ENCODE measurements at regions not wholly inside any gene's neighbourhood (a gene's known extent, or its start where the extent isn't known, plus 50 kb on each side); places are given as distances from the start of the nearest gene placed in this dataset.

- Histone ChIP-seq H3K9me3 (ENCODE audit: severe bottlenecking) (peaks cover 7% of the 10 kb centered on the region), H3K27me3 (ENCODE audit: insufficient read depth, poor library complexity, severe bottlenecking) (no peaks in the 10 kb centered on the region), H3K36me3 (ENCODE audit: low read depth) (no peaks in the 10 kb centered on the region), H3K4me3 (ENCODE audit: severe bottlenecking) (no peak overlapping the region), H3K4me1 (ENCODE audit: insufficient read depth, poor library complexity, severe bottlenecking) (no peaks in the 10 kb centered on the region), H3K27ac (ENCODE audit: poor library complexity, severe bottlenecking) (no peak overlapping the region)
- DNase-seq (ENCODE audit: low spot score) (no peak), ATAC-seq (ENCODE audit: low read depth) (no peak)
- TF ChIP-seq, protein P1, sequence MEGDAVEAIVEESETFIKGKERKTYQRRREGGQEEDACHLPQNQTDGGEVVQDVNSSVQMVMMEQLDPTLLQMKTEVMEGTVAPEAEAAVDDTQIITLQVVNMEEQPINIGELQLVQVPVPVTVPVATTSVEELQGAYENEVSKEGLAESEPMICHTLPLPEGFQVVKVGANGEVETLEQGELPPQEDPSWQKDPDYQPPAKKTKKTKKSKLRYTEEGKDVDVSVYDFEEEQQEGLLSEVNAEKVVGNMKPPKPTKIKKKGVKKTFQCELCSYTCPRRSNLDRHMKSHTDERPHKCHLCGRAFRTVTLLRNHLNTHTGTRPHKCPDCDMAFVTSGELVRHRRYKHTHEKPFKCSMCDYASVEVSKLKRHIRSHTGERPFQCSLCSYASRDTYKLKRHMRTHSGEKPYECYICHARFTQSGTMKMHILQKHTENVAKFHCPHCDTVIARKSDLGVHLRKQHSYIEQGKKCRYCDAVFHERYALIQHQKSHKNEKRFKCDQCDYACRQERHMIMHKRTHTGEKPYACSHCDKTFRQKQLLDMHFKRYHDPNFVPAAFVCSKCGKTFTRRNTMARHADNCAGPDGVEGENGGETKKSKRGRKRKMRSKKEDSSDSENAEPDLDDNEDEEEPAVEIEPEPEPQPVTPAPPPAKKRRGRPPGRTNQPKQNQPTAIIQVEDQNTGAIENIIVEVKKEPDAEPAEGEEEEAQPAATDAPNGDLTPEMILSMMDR (IDR thresholded peaks at IDR 0.05; ENCODE audit: poor library complexity, severe bottlenecking), result no peak
These were observed 379.5 kb upstream of the ATP10A start for GRCh38 chr15:26242565-26243071.

DNA sequence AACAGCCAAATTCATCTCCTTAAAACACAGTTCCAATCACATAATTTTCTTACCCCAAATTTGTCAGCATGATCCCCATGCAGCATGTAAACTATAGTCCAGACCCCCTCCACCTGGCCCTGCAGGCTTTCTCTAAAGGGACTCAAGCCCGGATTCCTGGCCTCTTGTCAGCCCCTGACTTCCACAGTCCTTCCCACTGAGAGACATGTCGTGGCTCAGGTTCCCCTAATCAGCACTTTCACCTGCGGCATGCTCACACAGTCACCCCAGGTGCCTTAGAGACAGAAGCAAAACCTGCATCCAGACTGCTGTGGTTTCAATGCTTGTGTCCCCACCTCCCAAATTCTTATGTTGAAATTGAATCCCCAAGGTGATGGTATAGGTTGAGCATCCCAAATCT lies 372.7 kb upstream of the ATP10A start:
- TF ChIP-seq, protein P1 (IDR thresholded peaks at IDR 0.05; ENCODE audit: poor library complexity, severe bottlenecking), result no peak
- Histone ChIP-seq H3K36me3 (ENCODE audit: low read depth) (no peaks in the 10 kb centered on the region), H3K27ac (ENCODE audit: poor library complexity, severe bottlenecking) (no peak overlapping the region), H3K27me3 (ENCODE audit: insufficient read depth, poor library complexity, severe bottlenecking) (peaks cover 3% of the 10 kb centered on the region), H3K4me1 (ENCODE audit: insufficient read depth, poor library complexity, severe bottlenecking) (no peaks in the 10 kb centered on the region), H3K4me3 (ENCODE audit: severe bottlenecking) (no peak overlapping the region), H3K9me3 (ENCODE audit: severe bottlenecking) (peaks cover 7% of the 10 kb centered on the region)
- DNase-seq (ENCODE audit: low spot score) (no peak), ATAC-seq (ENCODE audit: low read depth) (no peak)

DNA sequence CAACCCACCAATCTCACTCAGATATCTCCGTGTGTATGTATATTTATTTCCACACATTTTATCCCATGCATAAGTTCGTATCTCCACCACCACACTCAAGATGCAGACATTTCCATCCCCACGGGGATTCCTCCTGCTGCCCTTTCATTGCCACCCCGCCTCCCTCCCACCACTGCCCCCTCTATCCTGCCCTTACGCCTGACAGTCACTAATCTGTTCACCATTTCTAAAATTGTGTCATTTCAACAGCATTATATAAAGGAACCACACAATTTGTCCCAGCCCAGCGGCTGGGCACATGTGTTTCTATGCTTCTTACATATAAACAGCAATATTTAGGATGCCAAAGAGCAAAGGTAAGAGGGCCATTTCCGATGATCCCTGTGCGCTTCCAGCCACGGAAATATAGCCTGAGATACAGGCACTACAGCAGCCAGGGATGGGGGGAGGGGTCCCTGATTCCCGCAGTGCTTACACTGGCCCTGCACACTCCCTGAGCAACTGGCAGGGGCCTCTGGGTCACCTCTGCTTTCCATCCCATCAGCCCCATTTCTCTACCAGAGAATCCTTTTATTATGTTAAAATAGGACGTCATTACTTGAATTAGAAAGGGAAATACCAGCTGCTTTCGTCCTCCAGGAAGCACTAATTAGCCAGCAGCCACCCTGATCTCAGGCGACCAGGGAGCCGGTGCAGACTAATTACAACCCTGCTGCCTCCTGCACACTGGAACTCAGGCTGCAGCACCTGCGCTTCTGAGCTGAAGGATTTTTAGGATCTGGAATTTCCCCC lies 372.0 kb upstream of the ATP10A start:
- no peak for ATAC-seq (ENCODE audit: low read depth)
- Histone ChIP-seq H3K27me3 (ENCODE audit: insufficient read depth, poor library complexity, severe bottlenecking) (peaks cover 3% of the 10 kb centered on the region), H3K27ac (ENCODE audit: poor library complexity, severe bottlenecking) (no peak overlapping the region), H3K4me1 (ENCODE audit: insufficient read depth, poor library complexity, severe bottlenecking) (no peaks in the 10 kb centered on the region), H3K36me3 (ENCODE audit: low read depth) (no peaks in the 10 kb centered on the region), H3K4me3 (ENCODE audit: severe bottlenecking) (no peak overlapping the region), H3K9me3 (ENCODE audit: severe bottlenecking) (peaks cover 7% of the 10 kb centered on the region)
- no peak for DNase-seq (ENCODE audit: low spot score)
- TF ChIP-seq, protein P1 (IDR thresholded peaks at IDR 0.05; ENCODE audit: poor library complexity, severe bottlenecking), result no peak

- H3K4me1 ChIP-seq (ENCODE audit: insufficient read depth, poor library complexity, severe bottlenecking), result no peaks in the 10 kb centered on the region
- H3K27ac ChIP-seq (ENCODE audit: poor library complexity, severe bottlenecking), result no peak overlapping the region
- peaks cover 5% of the 10 kb centered on the region for H3K9me3 ChIP-seq (ENCODE audit: severe bottlenecking)
- H3K27me3 ChIP-seq (ENCODE audit: insufficient read depth, poor library complexity, severe bottlenecking), result peaks cover 3% of the 10 kb centered on the region
- no peak for DNase-seq (ENCODE audit: low spot score)
- ATAC-seq (ENCODE audit: low read depth), result no peak
- TF ChIP-seq, protein P1 (IDR thresholded peaks at IDR 0.05; ENCODE audit: poor library complexity, severe bottlenecking), result no peak
- H3K4me3 ChIP-seq (ENCODE audit: severe bottlenecking), result no peak overlapping the region
- no peaks in the 10 kb centered on the region for H3K36me3 ChIP-seq (ENCODE audit: low read depth)
These were observed 369.6 kb upstream of the ATP10A start for GRCh38 chr15:26232691-26233090.

DNA sequence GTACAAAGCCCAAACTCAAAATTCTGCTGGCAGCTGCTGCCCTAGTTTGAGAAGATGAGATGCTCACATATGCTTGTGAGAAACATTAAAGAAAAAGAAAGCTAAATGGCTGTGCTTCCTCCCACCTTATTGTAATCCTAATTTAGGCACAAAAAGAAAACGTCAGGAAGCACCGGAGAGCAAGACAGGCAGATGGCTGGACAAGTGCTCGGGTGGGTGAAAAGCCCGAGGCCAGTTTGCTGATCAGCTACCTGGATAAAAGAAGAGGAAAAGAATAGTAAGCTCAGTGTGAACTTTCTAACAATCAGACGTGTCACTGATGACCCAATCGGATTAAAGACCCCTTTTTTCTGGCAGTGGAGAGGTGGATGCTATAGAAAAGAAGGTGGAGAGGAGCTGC lies 368.0 kb upstream of the ATP10A start:
- Histone ChIP-seq H3K9me3 (ENCODE audit: severe bottlenecking) (peaks cover 5% of the 10 kb centered on the region), H3K4me1 (ENCODE audit: insufficient read depth, poor library complexity, severe bottlenecking) (no peaks in the 10 kb centered on the region)

More for the DNA sequence above, 368.0 kb upstream of the ATP10A start:
- Histone ChIP-seq H3K27me3 (ENCODE audit: insufficient read depth, poor library complexity, severe bottlenecking) (peaks cover under 1% of the 10 kb centered on the region), H3K36me3 (ENCODE audit: low read depth) (no peaks in the 10 kb centered on the region), H3K27ac (ENCODE audit: poor library complexity, severe bottlenecking) (no peak overlapping the region), H3K4me3 (ENCODE audit: severe bottlenecking) (no peak overlapping the region)
- TF ChIP-seq, protein P1 (IDR thresholded peaks at IDR 0.05; ENCODE audit: poor library complexity, severe bottlenecking), result no peak
- DNase-seq (ENCODE audit: low spot score), result no peak
- ATAC-seq (ENCODE audit: low read depth), result no peak

All from RWPE2 (cell line).